PC-9 (cell line): ENCODE measurements at regions not wholly inside any gene's neighbourhood (a gene's known extent, or its start where the extent isn't known, plus 50 kb on each side); places are given as distances from the start of the nearest gene placed in this dataset.
"Not testable (repeated sequence)": the region's sequence is repeated elsewhere in the genome, so short reads cannot be mapped to it uniquely, and the experiment has no call there.

Experiments
- BruUV-seq: library from RNA; stranded (reverse); fragments of 400-500 nt; replicated peaks from 2 replicates; lab custom pipeline; 2021; lab: Mats Ljungman, UMichigan
- CTCF ChIA-PET: fragments of 300-600 bp; sonication (Branson Sonifier 250); formaldehyde crosslinking; loops from one replicate; lab custom pipeline; 2022; ENCODE audit warnings: antibody characterized with exemption; lab: Charles Lee
- POLR2A ChIA-PET: fragments of 300-600 bp; sonication (Branson Sonifier 250); formaldehyde crosslinking; loops from one replicate; lab custom pipeline; 2022; ENCODE audit warnings: antibody characterized with exemption; ENCODE audit not compliant: unreplicated experiment; lab: Charles Lee
- DNase-seq, 2 experiments: peaks; one replicate each; pipeline versions ENCODE4 v3.0.0 to v3.0.0-alpha.2; 2015 to 2022; ENCODE audit warnings: mixed read lengths in 1 of 2
- H2AFZ ChIP-seq: fragments of 200-600 bp; sonication (generic); 2 replicates; pipeline ENCODE4 v1.8.1; 2017; ENCODE audit warnings: antibody characterized with exemption
- H3F3A ChIP-seq: fragments of 200-600 bp; sonication (generic); 2 replicates; pipeline ENCODE4 v1.8.1; 2017; ENCODE audit warnings: antibody characterized with exemption, mild to moderate bottlenecking, low read depth; ENCODE audit not compliant: insufficient read depth
- H3K27ac ChIP-seq: fragments of 200-600 bp; sonication (generic); 2 replicates; pipeline ENCODE4 v1.6.1; 2016; ENCODE audit warnings: mixed run types
- H3K27me3 ChIP-seq: fragments of 200-600 bp; sonication (generic); 2 replicates; pipeline ENCODE4 v1.6.1; 2016; ENCODE audit warnings: low read depth, mixed run types; ENCODE audit not compliant: insufficient read depth
- H3K36me3 ChIP-seq: fragments of 200-600 bp; sonication (generic); 2 replicates; pipeline ENCODE4 v1.6.1; 2016; ENCODE audit warnings: low read depth, mixed run types
- H3K4me1 ChIP-seq: fragments of 200-600 bp; sonication (generic); replicated peaks from 2 replicates; pipeline ENCODE4 v1.6.1; 2016; ENCODE audit warnings: mixed run types; ENCODE audit not compliant: insufficient read depth
- H3K4me2 ChIP-seq: fragments of 200-600 bp; sonication (generic); 2 replicates; pipeline ENCODE4 v1.6.1; 2017; ENCODE audit warnings: mixed run types
- H3K4me3 ChIP-seq: fragments of 200-600 bp; sonication (generic); 2 replicates; pipeline ENCODE4 v1.6.1; 2016; ENCODE audit warnings: mixed run types
- H3K79me2 ChIP-seq: fragments of 200-600 bp; sonication (generic); 2 replicates; pipeline ENCODE4 v1.6.1; 2017; ENCODE audit warnings: low read depth, mixed run types
- H3K9me2 ChIP-seq: fragments of 200-600 bp; sonication (generic); 2 replicates; pipeline ENCODE4 v1.8.1; 2017; ENCODE audit warnings: mild to moderate bottlenecking; ENCODE audit not compliant: insufficient read depth
- H3K9me3 ChIP-seq: fragments of 200-600 bp; sonication (generic); 2 replicates; pipeline ENCODE4 v1.8.1; 2016; ENCODE audit warnings: low read depth; ENCODE audit not compliant: insufficient read depth
- H4K20me1 ChIP-seq: fragments of 200-600 bp; sonication (generic); 2 replicates; pipeline ENCODE4 v1.8.1; 2017; ENCODE audit not compliant: insufficient read depth
- intact Hi-C: fragments of 100-400 bp; cut with micrococcal nuclease; formaldehyde crosslinking; loops from one replicate; pipeline ENCODE4 v1.10.0; 2022; ENCODE audit not compliant: unreplicated experiment

- H4K20me1 ChIP-seq, H3F3A ChIP-seq, H3K27ac ChIP-seq, H3K27me3 ChIP-seq, DNase-seq, H3K9me3 ChIP-seq, H3K4me3 ChIP-seq, intact Hi-C loops, CTCF ChIA-PET, H3K9me2 ChIP-seq, POLR2A ChIA-PET, H3K4me2 ChIP-seq, H3K36me3 ChIP-seq, H3K4me1 ChIP-seq, BruUV-seq, H2AFZ ChIP-seq, H3K79me2 ChIP-seq: not testable (repeated sequence)
These were observed 93.7 kb upstream of the FAM72C start for GRCh38 chr1:144065299-144066060.

GRCh38 chr1:144049365-144049764 lies 77.6 kb upstream of the FAM72C start:
- H3K36me3 ChIP-seq, H3K79me2 ChIP-seq, H3K4me3 ChIP-seq, H3F3A ChIP-seq, H3K9me3 ChIP-seq, H4K20me1 ChIP-seq, H3K27ac ChIP-seq, CTCF ChIA-PET, POLR2A ChIA-PET, DNase-seq, H3K4me2 ChIP-seq, H2AFZ ChIP-seq, H3K27me3 ChIP-seq, H3K4me1 ChIP-seq, intact Hi-C loops, BruUV-seq, H3K9me2 ChIP-seq: not testable (repeated sequence)

GRCh38 chr1:144046645-144047044 lies 74.9 kb upstream of the FAM72C start:
- H4K20me1 ChIP-seq, H3F3A ChIP-seq, H3K27me3 ChIP-seq, H3K9me2 ChIP-seq, H3K4me2 ChIP-seq, H3K4me3 ChIP-seq, H3K36me3 ChIP-seq, H3K4me1 ChIP-seq, intact Hi-C loops, H3K9me3 ChIP-seq, H3K79me2 ChIP-seq, POLR2A ChIA-PET, CTCF ChIA-PET, H3K27ac ChIP-seq, H2AFZ ChIP-seq, DNase-seq: not testable (repeated sequence)
- TSS peak; percentile 80 for BruUV-seq

GRCh38 chr1:144045751-144046546 lies 74.2 kb upstream of the FAM72C start:
- H3K9me2 ChIP-seq, H3K9me3 ChIP-seq, H3K4me1 ChIP-seq, H2AFZ ChIP-seq, H3F3A ChIP-seq, POLR2A ChIA-PET, H3K4me2 ChIP-seq, H3K36me3 ChIP-seq, H3K27me3 ChIP-seq, DNase-seq, H3K79me2 ChIP-seq, CTCF ChIA-PET, H3K4me3 ChIP-seq, H4K20me1 ChIP-seq, BruUV-seq, H3K27ac ChIP-seq, intact Hi-C loops: not testable (repeated sequence)

GRCh38 chr1:144042251-144042650 lies 70.5 kb upstream of the FAM72C start:
- H2AFZ ChIP-seq, H3K79me2 ChIP-seq, POLR2A ChIA-PET, intact Hi-C loops, H4K20me1 ChIP-seq, H3K4me1 ChIP-seq, H3K4me3 ChIP-seq, BruUV-seq, H3K9me2 ChIP-seq, H3K4me2 ChIP-seq, H3K9me3 ChIP-seq, H3K36me3 ChIP-seq, DNase-seq, H3F3A ChIP-seq, H3K27ac ChIP-seq, CTCF ChIA-PET, H3K27me3 ChIP-seq: not testable (repeated sequence)

- DNase-seq, H3F3A ChIP-seq, H3K36me3 ChIP-seq, H2AFZ ChIP-seq, H3K4me3 ChIP-seq, CTCF ChIA-PET, H4K20me1 ChIP-seq, H3K27ac ChIP-seq, intact Hi-C loops, BruUV-seq, H3K4me1 ChIP-seq, H3K9me2 ChIP-seq, H3K79me2 ChIP-seq, H3K4me2 ChIP-seq, POLR2A ChIA-PET, H3K9me3 ChIP-seq, H3K27me3 ChIP-seq: not testable (repeated sequence)
These were observed 68.5 kb upstream of the FAM72C start for GRCh38 chr1:144040293-144040692.

GRCh38 chr1:144034045-144034444 lies 62.3 kb upstream of the FAM72C start:
- H3K27ac ChIP-seq, H2AFZ ChIP-seq, H3K4me2 ChIP-seq, intact Hi-C loops, H3K36me3 ChIP-seq, H4K20me1 ChIP-seq, POLR2A ChIA-PET, BruUV-seq, H3K27me3 ChIP-seq, H3K4me3 ChIP-seq, CTCF ChIA-PET, H3K9me2 ChIP-seq, H3K9me3 ChIP-seq, DNase-seq, H3K79me2 ChIP-seq, H3F3A ChIP-seq, H3K4me1 ChIP-seq: not testable (repeated sequence)
